GM21576 (cell line): ENCODE measurements at regions not wholly inside any gene's neighbourhood (a gene's known extent, or its start where the extent isn't known, plus 50 kb on each side); places are given as distances from the start of the nearest gene placed in this dataset.

Source experiments
- ATAC-seq: cut with Tn5 transposase; IDR thresholded peaks from one replicate; pipeline ENCODE4 v1.9.1; 2021; ENCODE audit warnings: mild to moderate bottlenecking, moderate library complexity; ENCODE audit not compliant: unreplicated experiment

DNA sequence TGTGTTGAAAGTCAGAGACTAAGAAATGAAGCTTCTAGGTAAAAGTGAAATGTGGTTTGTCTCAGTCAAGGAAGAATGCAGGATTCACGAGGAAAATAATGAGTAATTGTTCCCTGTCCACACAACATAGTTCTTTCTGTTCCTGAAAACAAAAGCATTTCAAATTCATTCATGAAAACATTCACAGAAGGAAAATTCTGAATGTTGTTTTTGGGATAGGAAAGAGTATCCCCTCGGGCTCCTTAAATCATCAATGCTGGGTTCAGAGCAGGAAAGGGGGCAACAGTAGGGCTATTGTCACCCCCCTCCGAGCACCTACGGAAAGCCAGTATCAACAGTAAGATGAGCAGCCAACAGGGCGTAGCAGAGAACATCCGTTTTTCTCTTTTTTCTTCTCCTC, 769.9 kb upstream of the ADAMTS16 start:
- ATAC-seq, result no peak

DNA sequence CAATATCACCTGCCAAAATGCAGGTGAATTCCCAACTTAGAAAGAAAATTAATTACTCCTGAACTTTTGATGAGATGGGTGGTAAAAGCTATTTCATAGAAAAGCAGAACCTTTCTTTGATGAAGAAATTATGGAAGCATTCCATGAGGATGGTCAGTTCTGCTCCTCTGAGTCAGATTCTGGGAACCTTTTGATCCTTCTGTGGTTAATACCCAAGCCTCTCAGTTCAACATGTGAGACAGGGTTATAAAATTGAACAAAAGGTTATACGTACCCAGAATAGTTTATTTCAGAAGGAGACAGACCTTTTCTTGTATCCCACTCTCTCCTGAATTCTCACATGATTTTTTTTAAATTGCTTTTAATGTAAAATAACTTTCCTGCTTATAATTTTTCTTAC, 767.6 kb upstream of the ADAMTS16 start:
- no peak for ATAC-seq

DNA sequence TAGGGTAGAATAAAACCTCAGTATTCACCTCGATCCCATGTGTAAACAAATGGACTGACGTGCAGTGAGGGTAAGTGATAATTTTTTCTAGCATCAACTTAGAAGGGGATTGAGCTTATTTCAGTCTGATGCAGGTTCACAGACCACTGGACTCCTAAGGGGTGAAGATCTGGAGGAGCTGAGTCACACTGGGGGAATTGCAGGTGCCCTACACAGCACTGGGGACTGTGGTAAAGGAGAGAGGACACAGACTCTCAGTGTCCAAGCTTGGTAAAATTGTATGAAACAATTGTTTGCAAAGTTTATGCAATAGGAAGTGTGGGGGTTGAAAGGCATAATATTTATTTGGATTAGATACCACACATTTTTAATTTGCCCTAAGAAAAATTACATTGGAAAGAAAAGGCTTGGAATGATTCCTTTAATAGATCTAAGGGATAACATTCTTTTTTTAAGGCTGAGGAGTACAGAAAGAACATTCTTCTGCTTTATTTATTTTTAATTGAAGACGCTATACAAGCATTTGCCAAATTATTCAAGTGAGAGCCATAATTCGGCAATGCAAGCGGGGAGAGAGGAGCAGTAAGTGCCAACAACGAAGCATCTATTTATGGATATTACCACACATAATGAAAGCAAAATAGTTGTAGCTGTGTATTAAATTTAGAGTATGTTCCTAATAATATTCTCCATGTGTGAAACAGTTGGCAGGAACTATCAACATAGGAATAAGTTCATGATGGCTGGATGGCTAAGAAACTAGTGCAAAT, 766.9 kb upstream of the ADAMTS16 start:
- no peak for ATAC-seq

DNA sequence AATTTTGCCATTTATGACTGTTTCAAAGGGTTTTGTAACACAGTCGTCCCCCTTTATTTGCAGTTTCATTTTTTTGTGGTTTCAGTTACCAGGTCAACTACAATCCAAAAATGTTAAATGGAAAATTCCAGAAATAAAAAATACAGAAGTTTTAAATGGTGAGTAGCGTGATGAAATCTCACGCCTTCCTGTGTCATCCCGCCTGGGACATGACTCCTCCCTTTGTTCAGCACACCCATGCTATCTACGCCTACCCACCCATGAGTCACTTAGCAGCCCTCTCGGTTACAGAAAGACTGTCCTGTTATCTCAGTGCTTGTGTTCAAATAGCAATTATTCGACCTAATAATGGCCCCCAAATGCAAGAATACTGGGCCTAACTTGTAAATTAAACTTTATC, 765.3 kb upstream of the ADAMTS16 start:
- no peak for ATAC-seq

DNA sequence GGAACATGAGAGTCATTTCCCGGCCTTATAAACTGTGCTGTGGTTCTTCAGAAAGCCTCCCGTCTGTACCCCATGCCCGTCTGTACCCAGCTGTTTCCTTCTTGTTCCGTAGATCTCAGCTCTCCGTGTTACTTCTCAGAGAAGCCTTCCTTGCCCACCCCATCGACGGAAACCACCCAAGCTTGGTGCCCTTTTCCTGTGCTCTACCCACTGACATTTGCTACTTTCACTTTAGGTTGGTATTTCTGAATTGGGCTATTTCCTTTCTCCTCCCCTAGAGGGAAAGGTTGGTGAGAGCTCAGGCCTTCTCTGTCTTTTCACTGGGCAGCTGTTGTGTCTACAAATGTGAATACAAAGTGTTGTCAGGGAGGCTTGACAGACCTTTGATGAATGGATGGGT, 764.5 kb upstream of the ADAMTS16 start:
- ATAC-seq, result no peak

DNA sequence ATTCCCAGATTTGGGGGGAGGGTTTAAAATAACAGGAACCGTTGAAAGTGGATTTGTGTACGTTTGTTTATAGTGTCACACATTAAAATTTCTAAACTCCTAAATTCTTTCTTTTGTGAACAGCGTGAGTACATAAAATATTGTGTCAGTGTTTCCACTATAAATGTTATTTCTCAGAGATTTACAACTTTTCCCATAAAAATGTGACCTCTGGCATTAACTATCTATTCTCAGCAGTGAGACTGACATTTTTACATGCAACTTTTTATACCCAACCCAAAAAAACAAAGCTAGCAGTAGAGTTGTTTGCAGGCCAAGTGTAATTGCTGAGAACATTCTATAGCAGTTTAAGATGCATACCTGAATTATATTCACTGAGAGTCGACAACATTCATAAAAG, 757.0 kb upstream of the ADAMTS16 start:
- no peak for ATAC-seq

DNA sequence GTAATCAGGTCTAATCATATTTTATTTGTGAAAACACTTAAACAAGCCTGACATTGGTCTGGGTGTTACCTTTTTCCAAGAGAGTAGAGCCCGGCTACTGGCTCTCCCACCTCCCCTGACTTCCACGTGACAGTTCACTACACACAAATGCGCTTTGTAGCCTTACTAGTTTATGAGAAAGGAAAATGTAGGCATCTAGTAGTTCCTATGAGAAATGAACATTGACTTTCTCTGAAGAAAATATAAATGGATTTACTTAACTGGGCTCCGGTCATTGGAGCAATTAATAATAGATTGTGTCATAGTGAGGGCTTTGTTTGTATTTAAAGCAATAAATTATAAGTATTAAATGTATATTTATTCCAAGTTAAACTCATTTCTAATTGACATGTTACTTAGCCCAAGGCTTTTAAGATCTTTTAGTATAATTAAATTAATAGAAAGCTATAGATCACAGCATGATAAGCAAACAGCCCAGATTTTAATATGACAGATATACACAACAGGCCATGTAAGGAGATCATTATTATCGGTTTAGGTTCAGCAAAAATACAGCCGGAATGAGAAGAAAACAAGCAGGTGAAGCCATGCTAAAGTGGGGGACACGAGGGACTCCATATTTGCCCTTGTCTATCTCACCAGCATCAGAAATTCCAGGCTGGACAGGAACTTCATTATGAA, 756.5 kb upstream of the ADAMTS16 start:
- ATAC-seq, result no peak

DNA sequence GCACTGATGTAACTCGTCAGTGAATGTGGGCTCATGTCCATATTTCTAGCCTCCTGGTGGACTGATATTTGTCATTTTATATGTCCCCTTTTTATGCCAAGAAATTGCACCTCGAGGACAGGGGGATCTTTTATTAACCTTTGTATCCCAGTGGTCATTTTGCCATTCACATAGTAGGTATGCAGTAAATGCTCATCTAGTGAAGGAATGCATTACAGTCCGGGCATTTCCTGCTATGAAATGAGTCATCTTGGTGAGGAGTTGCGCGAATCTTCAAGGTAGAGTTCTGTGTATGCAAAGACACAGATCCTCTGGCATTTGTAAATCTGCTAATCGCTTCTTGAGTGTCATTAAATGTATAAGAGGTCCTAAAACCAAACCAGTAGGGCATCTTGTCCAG, 755.5 kb upstream of the ADAMTS16 start:
- no peak for ATAC-seq

DNA sequence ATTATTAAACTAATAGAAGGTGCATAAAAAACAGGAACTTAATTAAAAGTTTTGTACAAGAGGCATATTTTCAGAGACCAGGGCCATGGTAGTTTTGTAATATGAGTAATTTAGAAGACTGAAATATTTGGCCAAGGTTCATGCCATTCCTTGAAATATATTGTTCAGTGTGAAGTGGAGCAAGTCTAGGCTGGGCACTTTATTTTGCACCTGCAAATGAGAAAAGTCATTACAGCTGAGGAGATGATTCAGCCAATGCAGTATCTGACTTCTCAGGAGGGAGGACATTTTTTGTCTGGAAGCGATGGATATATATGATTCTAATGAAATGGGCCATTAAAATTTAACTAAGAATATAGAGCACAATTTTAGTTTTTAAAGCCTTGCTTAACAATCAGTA, 754.0 kb upstream of the ADAMTS16 start:
- no peak for ATAC-seq

DNA sequence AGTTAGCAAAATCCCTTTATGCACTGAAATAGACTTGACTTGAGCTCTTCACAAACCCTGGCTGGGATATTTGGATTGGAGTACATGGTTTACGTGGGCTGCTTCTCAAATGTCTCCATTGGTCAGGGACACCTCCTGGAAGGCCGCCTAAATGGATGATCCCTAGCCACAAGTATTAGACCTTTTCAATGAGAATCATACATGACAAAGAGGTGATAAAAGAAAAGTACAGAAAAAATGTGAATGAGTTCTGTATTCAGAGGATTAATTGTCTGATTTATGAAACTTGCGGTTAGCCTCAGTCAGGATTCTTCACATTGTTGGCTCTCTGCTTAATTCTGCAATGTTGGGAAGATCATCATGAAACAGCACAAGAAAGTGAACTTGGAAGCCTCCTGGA, 752.8 kb upstream of the ADAMTS16 start:
- no peak for ATAC-seq

DNA sequence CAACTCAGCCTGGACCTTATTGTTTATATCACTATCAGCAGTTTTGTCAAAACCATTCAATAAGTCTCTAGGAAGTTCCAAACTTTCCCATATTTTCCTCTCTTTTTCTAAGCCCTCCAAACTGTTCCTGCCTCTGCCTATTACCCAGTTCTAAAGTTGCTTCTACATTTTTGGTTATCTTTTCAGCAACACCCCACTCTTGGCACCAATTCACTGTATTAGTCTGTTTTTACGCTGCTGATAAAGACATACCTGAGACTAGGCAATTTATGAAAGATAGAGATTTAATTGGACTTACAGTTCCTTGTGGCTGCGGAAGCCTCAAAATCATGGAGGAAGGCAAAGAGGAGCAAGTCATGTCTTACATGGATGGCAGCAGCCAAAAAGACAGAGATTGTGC, 744.4 kb upstream of the ADAMTS16 start:
- ATAC-seq, result no peak

DNA sequence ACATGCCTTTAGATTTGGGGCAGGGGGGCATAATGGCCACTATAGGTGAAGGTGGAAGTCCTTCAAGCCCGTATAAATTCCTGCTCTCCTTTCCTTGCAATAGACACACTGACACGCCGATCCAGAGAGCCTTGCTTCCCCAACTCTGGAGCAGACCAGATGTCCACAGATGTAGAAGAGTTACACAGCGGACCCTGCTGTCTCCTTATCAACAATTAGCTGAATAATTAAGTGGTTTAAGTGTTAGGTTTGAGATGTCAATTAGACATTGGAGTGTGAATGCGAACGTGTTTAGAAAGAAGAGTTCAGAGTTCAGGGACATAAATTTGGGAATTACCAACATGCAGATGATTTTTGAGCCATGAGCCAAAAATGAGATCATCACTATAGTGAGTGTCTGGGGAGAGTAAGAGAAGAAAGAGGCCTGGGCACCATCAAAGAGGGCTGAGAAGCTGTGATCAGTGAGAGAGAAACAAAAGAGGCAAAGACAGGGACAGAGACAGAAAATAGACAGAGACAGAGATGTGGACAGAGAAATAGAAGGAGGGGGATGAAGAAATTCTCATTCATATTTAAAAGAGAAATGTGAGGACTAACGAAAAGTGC, 734.4 kb upstream of the ADAMTS16 start:
- no peak for ATAC-seq

DNA sequence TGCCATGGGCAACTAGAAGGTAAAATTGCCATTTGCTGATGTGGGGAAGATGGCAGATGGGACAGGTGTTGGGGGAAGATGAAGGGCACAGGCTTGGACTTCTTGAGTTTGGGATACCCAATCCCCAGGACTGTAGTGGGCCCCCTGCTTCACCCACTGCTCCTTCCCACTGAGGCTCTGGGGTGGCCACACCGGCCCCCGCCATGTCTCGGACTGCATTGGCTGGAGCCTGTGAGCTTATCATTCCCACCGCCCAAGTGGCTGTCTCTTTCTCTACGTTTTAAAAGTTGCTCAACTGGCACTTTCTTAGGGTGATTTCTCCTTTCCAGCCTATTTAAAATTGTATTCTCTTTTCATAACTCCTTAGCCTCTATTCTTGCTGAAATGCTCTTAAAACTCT, 730.0 kb upstream of the ADAMTS16 start:
- no peak for ATAC-seq

DNA sequence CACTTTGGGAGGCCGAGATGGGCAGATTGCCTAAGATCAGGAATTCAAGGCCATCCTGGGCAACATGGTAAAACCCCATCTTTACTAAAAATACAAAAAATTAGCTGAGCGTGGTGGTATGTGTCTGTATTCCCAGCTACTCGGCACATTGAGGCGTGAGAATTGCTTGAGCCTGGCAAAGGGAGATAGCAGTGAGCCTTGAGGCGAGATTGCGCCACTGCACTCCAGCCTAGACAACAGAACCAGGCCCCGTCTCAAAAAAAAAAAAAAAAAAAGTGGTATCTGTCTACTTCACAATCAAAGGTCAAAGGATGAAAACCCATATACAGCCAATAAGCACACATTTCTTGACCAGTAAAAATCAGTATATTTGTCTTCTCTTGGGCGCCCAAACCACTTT, 728.5 kb upstream of the ADAMTS16 start:
- ATAC-seq, result no peak

DNA sequence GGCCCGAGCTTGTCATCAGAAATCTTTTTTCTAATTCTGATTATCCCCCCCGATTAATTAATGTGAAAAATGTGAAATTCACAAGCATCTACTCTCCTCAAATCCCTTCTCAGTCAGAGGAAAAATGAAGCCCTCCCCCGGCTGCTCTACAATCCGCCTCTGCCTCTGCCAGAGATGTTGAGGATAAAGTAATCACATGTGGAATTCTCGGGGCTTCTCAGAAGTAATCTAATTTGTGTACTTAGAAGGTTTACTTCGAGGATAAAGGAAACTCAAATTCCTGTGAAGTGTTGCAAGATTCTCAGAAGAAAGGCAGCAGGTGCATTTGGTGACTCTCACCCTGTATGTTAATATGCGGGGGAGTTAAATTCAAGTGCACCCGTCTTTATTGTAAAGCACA, 726.1 kb upstream of the ADAMTS16 start:
- ATAC-seq, result no peak

DNA sequence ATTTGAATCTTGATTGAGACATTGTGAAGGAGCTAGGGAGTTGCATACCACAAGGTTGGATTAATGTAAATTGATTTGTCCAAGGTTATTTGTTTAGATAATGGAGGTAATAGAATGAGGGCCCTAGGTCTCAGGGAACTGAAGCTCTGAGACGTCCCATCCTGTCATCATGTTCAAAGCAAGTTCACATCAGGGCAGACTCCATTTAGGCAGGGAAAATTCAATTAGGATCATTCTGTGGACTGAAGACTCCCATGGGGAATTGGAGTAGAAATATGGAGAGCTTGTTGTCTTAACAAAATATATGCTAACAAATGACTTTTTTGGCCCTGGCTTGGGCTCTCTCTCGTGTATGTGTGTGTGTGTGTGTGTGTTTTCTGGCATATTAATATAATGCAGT, 722.0 kb upstream of the ADAMTS16 start:
- no peak for ATAC-seq

DNA sequence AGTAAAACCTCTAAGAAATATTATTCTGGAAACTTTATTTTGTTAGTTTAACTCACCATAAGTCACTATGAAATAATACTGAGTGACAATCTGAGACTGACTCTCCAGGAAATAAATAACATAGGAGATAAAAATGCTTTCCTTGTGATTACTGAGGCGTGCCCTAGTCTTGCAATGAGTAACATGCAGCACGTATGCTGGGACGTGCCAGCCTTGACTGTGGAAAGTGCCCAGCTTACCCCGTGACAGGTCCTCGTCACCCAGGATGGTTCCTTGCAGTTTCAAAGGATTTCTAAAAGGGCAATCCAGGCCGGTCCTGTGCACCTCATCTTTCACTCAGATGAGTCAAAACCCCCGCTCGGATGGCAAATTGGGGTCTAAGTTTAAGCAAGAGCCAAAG, 720.8 kb upstream of the ADAMTS16 start:
- ATAC-seq, result no peak

DNA sequence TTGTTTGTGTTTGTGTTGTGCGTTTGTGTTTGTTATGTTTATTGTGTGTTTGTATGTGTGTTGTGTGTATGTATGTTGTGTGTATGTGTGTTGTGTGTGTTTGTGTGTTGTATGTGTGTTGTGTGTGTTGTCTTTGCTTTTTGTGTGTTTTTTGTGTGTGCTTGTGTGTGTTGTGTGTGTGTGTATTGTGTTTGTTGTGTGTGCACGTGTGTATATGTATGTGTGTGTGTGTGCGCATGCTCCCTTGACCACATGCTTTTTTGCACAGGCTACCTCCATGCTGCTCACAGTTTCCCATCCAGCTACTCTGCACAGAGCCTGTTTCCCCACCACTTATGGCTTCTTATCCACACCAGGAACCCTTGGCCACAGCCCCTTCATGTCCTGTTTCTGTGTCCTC, 720.0 kb upstream of the ADAMTS16 start:
- ATAC-seq, result no peak

DNA sequence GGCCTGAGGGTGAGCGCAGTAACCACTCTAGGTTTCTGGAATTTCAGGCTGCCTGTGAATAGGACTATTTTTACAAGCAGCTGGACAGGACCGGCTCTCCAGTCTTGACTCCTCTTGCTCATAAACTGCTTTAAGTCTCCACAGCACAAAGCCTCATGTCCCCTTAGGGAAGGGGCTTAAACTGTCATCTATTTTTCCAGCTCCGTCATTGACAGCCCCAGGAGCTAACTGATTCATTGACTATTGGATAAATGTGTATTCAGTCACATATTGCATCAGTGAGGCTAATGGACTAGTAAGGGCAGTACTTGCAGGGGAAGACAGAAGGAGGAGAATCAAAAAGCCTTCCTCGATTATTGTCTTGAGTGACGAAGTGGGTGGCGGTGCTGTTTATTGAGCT, 719.4 kb upstream of the ADAMTS16 start:
- ATAC-seq, result no peak

DNA sequence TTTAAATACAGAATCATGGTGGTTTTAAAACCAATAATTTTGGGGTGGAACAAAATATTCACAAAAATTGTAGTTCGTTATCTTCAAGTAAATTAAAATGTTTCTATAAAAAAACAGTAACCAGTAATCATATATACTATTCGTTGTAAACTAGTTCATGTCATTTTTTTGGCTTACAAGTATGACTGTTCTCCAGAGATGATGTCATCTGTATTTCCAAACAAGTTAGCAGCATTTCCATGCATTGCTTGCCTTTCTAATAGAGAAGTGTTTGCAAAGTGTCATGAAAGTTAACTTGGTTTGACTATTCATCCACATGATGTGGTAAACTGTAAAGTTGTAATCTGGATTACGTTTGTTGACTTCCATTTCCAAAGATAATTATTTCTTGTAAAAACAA, 717.9 kb upstream of the ADAMTS16 start:
- ATAC-seq, result no peak

DNA sequence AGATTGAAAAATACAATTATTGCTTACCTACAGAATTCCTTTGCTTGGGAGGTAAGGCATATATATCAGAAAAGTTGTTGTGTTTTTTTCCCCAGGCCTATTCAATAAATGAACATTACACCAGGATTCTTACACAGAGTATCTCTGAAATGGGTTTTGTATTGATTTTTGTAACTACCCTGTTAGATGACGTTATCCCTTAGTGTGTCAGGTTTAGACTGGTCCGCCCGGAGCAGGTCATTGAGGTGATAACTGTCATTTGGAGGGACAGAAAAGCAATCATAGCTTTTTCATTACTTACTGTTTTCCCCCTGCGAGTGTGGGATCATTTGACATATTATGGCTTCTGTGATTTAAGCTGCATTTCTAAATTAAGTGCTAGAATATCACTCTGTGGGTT, 715.2 kb upstream of the ADAMTS16 start:
- ATAC-seq, result no peak

DNA sequence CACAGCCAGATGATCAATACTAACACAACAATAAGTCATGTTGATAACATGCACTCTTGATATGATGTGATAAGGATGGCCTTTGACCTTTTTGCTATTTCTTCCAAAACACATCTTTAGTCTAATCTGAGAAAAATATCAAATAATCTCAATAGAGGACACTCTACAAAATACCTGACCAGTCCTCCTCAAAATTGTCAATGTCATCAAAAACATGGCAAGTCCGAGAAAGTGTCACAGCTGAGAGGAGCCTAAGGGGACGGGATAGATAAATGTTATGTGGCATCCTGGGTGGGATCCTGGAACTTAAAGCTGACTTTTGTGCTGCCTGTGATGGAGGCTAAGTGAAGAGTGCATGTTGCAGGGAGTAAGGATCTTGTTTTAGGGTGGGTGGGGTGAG, 699.6 kb upstream of the ADAMTS16 start:
- ATAC-seq, result no peak
